OCI-LY1 (cell line): ENCODE measurements at regions not wholly inside any gene's neighbourhood (a gene's known extent, or its start where the extent isn't known, plus 50 kb on each side); places are given as distances from the start of the nearest gene placed in this dataset.

Experiments
- EZH2 ChIP-seq: fragments of 200-600 bp; sonication (generic), shearing (Covaris generic); IDR thresholded peaks from 2 replicates; pipeline ENCODE4 v1.8.0; 2017; ENCODE audit warnings: borderline replicate concordance, mixed run types, mild to moderate bottlenecking, antibody characterized with exemption, low read length, moderate library complexity, mixed read lengths
- TF ChIP-seq, protein P1 (sequence below): fragments of 200-600 bp; sonication (generic), shearing (Covaris generic); IDR thresholded peaks from 2 replicates; pipeline ENCODE4 v1.5.1; 2017; ENCODE audit warnings: mild to moderate bottlenecking, antibody characterized with exemption, low read length, moderate library complexity, mixed read lengths

DNA sequence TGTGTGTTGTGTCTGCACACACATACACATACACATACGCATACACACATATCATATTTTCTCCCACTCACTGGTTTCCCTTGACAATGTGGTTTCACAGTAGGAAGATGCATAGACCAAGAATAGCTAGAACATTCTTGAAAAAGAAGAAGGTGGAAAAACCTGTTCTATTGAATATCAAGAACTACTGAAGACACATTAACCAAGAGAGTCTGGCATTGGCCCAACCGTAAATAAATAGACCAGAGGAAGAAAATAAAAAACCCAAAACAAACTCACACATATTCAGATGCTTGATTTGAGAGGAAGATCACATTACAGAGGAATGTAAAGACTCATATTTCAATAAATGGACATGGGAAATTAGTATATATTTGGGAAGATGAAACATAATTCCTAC lies 311.3 kb downstream of the FOXG1 start:
- TF ChIP-seq, protein P1, sequence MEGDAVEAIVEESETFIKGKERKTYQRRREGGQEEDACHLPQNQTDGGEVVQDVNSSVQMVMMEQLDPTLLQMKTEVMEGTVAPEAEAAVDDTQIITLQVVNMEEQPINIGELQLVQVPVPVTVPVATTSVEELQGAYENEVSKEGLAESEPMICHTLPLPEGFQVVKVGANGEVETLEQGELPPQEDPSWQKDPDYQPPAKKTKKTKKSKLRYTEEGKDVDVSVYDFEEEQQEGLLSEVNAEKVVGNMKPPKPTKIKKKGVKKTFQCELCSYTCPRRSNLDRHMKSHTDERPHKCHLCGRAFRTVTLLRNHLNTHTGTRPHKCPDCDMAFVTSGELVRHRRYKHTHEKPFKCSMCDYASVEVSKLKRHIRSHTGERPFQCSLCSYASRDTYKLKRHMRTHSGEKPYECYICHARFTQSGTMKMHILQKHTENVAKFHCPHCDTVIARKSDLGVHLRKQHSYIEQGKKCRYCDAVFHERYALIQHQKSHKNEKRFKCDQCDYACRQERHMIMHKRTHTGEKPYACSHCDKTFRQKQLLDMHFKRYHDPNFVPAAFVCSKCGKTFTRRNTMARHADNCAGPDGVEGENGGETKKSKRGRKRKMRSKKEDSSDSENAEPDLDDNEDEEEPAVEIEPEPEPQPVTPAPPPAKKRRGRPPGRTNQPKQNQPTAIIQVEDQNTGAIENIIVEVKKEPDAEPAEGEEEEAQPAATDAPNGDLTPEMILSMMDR = no peak
- TF ChIP-seq EZH2 = no peak
